HFF-Myc (cell line): ENCODE measurements at regions not wholly inside any gene's neighbourhood (a gene's known extent, or its start where the extent isn't known, plus 50 kb on each side); places are given as distances from the start of the nearest gene placed in this dataset.

Experiments
- DNase-seq: peaks from one replicate; pipeline ENCODE4 v3.0.0-alpha.2; 2011; ENCODE audit warnings: low read depth; ENCODE audit errors: extremely low read depth
- H3K4me3 ChIP-seq: replicated peaks from 2 replicates; pipeline ENCODE4 v1.5.1; 2011; ENCODE audit warnings: low read depth, mild to moderate bottlenecking, control low read depth, low read length
- TF ChIP-seq, protein P1 (sequence below): IDR thresholded peaks from 2 replicates; pipeline ENCODE4 v1.5.1; 2012; ENCODE audit warnings: mild to moderate bottlenecking, low read depth, low read length, control low read depth; ENCODE audit errors: missing control alignments

- DNase-seq = no peak
- TF ChIP-seq, protein P1, sequence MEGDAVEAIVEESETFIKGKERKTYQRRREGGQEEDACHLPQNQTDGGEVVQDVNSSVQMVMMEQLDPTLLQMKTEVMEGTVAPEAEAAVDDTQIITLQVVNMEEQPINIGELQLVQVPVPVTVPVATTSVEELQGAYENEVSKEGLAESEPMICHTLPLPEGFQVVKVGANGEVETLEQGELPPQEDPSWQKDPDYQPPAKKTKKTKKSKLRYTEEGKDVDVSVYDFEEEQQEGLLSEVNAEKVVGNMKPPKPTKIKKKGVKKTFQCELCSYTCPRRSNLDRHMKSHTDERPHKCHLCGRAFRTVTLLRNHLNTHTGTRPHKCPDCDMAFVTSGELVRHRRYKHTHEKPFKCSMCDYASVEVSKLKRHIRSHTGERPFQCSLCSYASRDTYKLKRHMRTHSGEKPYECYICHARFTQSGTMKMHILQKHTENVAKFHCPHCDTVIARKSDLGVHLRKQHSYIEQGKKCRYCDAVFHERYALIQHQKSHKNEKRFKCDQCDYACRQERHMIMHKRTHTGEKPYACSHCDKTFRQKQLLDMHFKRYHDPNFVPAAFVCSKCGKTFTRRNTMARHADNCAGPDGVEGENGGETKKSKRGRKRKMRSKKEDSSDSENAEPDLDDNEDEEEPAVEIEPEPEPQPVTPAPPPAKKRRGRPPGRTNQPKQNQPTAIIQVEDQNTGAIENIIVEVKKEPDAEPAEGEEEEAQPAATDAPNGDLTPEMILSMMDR = no peak
- no peak overlapping the region for H3K4me3 ChIP-seq
These were observed 50.8 kb upstream of the SLC39A10 start for GRCh38 chr2:195606179-195606578.

- TF ChIP-seq, protein P1 = no peak
- H3K4me3 ChIP-seq = no peak overlapping the region
- no peak for DNase-seq
These were observed 52.3 kb upstream of the SLC39A10 start for GRCh38 chr2:195604706-195605105.

DNA sequence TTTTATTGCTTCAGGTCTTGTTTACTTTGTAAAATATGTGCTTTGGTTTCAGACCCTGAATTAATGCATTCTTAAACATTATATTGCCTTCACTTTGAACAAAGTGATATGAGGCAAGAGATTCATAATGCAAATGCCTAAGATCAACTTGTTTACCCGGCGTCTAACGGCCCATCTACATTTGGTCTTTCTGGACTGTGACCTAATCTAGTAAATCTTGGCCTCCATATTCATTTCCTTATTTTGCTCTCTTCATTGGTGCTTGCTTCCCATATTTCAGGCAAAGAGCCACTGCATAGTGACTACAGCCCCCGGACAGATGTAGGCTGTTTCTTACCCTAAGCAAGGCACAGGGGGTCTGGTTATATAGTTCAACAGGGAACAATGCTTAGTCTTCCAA lies 53.0 kb upstream of the SLC39A10 start:
- TF ChIP-seq, protein P1 = no peak
- no peak overlapping the region for H3K4me3 ChIP-seq
- no peak for DNase-seq

- DNase-seq = no peak
- H3K4me3 ChIP-seq = no peak overlapping the region
- TF ChIP-seq, protein P1 = no peak
These were observed 53.6 kb upstream of the SLC39A10 start for GRCh38 chr2:195603408-195603807.

- no peak overlapping the region for H3K4me3 ChIP-seq
- TF ChIP-seq, protein P1 = no peak
- no peak for DNase-seq
These were observed 54.3 kb upstream of the SLC39A10 start for GRCh38 chr2:195602687-195603086.

- TF ChIP-seq, protein P1 = no peak
- no peak for DNase-seq
- no peak overlapping the region for H3K4me3 ChIP-seq
These were observed 55.7 kb upstream of the SLC39A10 start for GRCh38 chr2:195601361-195601760.

DNA sequence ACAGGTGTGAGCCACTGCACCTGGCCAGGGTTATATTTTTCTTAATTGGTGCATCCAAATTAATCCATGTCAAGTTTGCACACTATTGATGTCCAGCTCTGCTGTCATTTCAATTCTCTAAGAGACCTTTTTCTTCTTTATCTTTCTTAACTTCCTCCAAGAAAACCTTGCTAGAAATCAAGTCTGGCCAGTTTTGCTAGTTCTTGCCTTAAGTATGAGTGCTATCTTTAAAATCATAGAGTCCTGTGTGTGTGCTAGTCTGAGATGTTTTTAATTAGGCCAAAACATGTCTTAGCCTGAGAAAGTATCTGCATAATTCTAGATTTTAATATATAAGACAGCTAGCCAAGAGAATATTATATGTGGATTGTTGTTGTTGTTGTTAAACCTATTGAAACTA lies 56.2 kb upstream of the SLC39A10 start:
- TF ChIP-seq, protein P1 = no peak
- no peak overlapping the region for H3K4me3 ChIP-seq
- no peak for DNase-seq
